ENCODE measurements at regions not wholly inside any gene's neighbourhood (a gene's known extent, or its start where the extent isn't known, plus 50 kb on each side); places are given as distances from the start of the nearest gene placed in this dataset.
"Not testable (repeated sequence)": the region's sequence is repeated elsewhere in the genome, so short reads cannot be mapped to it uniquely, and the experiment has no call there.

- no peak overlapping the region for H3K27ac ChIP-seq
- CTCF ChIA-PET, result no interaction called here
- no peak for DNase-seq (ENCODE audit: low spot score)
- TF ChIP-seq CTCF (conservative IDR thresholded peaks at IDR 0.05; ENCODE audit: low read depth), result no peak
- POLR2A ChIA-PET (ENCODE audit: low non-redundant PET), result no interaction called here
These were observed 278.4 kb downstream of the AACS start for GRCh38 chr12:125343649-125344048.

- no peak overlapping the region for H3K27ac ChIP-seq
- CTCF ChIA-PET, result interaction anchor here (1.0 kb wide), 1 partner anchor 12 kb away, joined by 3 read pairs; no protein-coding TSS in a partner anchor
- no peak for DNase-seq (ENCODE audit: low spot score)
- TF ChIP-seq CTCF (conservative IDR thresholded peaks at IDR 0.05; ENCODE audit: low read depth), result no peak
- POLR2A ChIA-PET (ENCODE audit: low non-redundant PET), result no interaction called here
These were observed 281.1 kb downstream of the AACS start for GRCh38 chr12:125346362-125346761.

GRCh38 chr12:125351788-125352187 is 286.6 kb downstream of the AACS start:
- CTCF ChIA-PET, result no interaction called here
- DNase-seq (ENCODE audit: low spot score), result no peak
- POLR2A ChIA-PET (ENCODE audit: low non-redundant PET), result no interaction called here
- TF ChIP-seq CTCF (conservative IDR thresholded peaks at IDR 0.05; ENCODE audit: low read depth), result no peak
- H3K27ac ChIP-seq, result no peak overlapping the region

- H3K27ac ChIP-seq; DNase-seq (ENCODE audit: low spot score); POLR2A ChIA-PET (ENCODE audit: low non-redundant PET): not testable (repeated sequence)
- CTCF ChIA-PET, result interaction anchor here (0.8 kb wide), 1 partner anchor 22 kb away, joined by 4 read pairs; no protein-coding TSS in a partner anchor
These were observed 287.8 kb downstream of the AACS start for GRCh38 chr12:125353002-125353401.

GRCh38 chr12:125353871-125354270 is 288.6 kb downstream of the AACS start:
- DNase-seq (ENCODE audit: low spot score), result no peak
- CTCF ChIA-PET, result no interaction called here
- H3K27ac ChIP-seq, result no peak overlapping the region
- POLR2A ChIA-PET (ENCODE audit: low non-redundant PET), result no interaction called here
- TF ChIP-seq CTCF (conservative IDR thresholded peaks at IDR 0.05; ENCODE audit: low read depth), result no peak

GRCh38 chr12:125355614-125356013 is 290.4 kb downstream of the AACS start:
- no peak for TF ChIP-seq CTCF (conservative IDR thresholded peaks at IDR 0.05; ENCODE audit: low read depth)
- ChIA-PET POLR2A (ENCODE audit: low non-redundant PET) (no interaction called here), CTCF (no interaction called here)
- DNase-seq (ENCODE audit: low spot score), result no peak
- H3K27ac ChIP-seq, result no peak overlapping the region

GRCh38 chr12:125356111-125356510 is 290.9 kb downstream of the AACS start:
- ChIA-PET POLR2A (ENCODE audit: low non-redundant PET) (no interaction called here), CTCF (no interaction called here)
- no peak for TF ChIP-seq CTCF (conservative IDR thresholded peaks at IDR 0.05; ENCODE audit: low read depth)
- no peak for DNase-seq (ENCODE audit: low spot score)
- no peak overlapping the region for H3K27ac ChIP-seq

Data from RWPE1 (cell line).